22Rv1 (cell line): ENCODE measurements at regions not wholly inside any gene's neighbourhood (a gene's known extent, or its start where the extent isn't known, plus 50 kb on each side); places are given as distances from the start of the nearest gene placed in this dataset.
"Not testable (repeated sequence)": the region's sequence is repeated elsewhere in the genome, so short reads cannot be mapped to it uniquely, and the experiment has no call there.

ENCODE experiments used
- ZFX ChIP-seq: fragments of 450-650 bp; IDR thresholded peaks from 2 replicates; pipeline ENCODE4 v1.6.1; 2017; ENCODE audit warnings: antibody characterized with exemption, borderline replicate concordance
- TF ChIP-seq, protein P1 (sequence below): fragments of 450-650 bp; IDR thresholded peaks from 2 replicates; pipeline ENCODE4 v1.5.1; 2017; ENCODE audit warnings: mild to moderate bottlenecking

DNA sequence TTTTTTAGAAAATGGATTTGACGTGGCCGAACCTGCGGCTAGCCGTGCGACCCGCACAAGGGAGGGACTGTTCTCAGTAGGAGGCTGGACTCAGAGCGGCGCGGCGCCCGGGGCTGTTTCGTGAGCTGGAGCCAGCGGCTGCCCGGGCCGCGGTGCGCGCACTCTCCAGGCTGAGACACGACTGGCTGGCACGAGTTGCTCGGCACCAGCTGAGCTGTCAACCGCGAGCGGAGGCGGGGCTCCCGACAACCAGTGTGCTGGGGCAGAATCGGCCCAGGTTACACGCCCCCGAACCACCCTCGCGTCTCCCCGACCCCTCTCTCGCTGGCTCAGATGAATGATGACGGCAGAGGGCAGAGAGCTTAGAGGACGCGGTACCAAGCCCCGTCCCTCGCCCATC lies 182.3 kb upstream of the NBPF9 start:
- TF ChIP-seq, protein P1, sequence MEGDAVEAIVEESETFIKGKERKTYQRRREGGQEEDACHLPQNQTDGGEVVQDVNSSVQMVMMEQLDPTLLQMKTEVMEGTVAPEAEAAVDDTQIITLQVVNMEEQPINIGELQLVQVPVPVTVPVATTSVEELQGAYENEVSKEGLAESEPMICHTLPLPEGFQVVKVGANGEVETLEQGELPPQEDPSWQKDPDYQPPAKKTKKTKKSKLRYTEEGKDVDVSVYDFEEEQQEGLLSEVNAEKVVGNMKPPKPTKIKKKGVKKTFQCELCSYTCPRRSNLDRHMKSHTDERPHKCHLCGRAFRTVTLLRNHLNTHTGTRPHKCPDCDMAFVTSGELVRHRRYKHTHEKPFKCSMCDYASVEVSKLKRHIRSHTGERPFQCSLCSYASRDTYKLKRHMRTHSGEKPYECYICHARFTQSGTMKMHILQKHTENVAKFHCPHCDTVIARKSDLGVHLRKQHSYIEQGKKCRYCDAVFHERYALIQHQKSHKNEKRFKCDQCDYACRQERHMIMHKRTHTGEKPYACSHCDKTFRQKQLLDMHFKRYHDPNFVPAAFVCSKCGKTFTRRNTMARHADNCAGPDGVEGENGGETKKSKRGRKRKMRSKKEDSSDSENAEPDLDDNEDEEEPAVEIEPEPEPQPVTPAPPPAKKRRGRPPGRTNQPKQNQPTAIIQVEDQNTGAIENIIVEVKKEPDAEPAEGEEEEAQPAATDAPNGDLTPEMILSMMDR, result not testable (repeated sequence)
- not testable (repeated sequence) for TF ChIP-seq ZFX
